SJSA1 (cell line): ENCODE measurements at regions not wholly inside any gene's neighbourhood (a gene's known extent, or its start where the extent isn't known, plus 50 kb on each side); places are given as distances from the start of the nearest gene placed in this dataset.
A peak's percentile ranks its signal among the peaks of the same experiment; 100 is the strongest.

Experiments
- DNase-seq, 2 experiments: peaks; one replicate each; pipeline ENCODE4 v3.0.0-alpha.2; 2015 to 2020; ENCODE audit warnings: low spot score in 2 of 2, low read depth in 1 of 2
- H3K27ac ChIP-seq: fragments of 250-450 bp; sonication (Bioruptor Pico); 2 replicates; pipeline ENCODE4 v1.5.1; 2020; ENCODE audit warnings: mild to moderate bottlenecking, moderate library complexity
- H3K27me3 ChIP-seq: fragments of 250-450 bp; sonication (Bioruptor Pico); replicated peaks from 2 replicates; pipeline ENCODE4 v1.5.1; 2020; ENCODE audit warnings: mild to moderate bottlenecking, moderate library complexity
- H3K36me3 ChIP-seq: fragments of 250-450 bp; sonication (Bioruptor Pico); 2 replicates; pipeline ENCODE4 v1.5.1; 2020; ENCODE audit warnings: mild to moderate bottlenecking
- H3K4me1 ChIP-seq: fragments of 250-450 bp; sonication (Bioruptor Pico); replicated peaks from 2 replicates; pipeline ENCODE4 v1.6.1; 2021; ENCODE audit warnings: mild to moderate bottlenecking
- H3K4me3 ChIP-seq: fragments of 250-450 bp; sonication (Bioruptor Pico); 2 replicates; pipeline ENCODE4 v1.5.1; 2020; ENCODE audit warnings: mild to moderate bottlenecking
- H3K9me3 ChIP-seq: fragments of 250-450 bp; sonication (Bioruptor Pico); replicated peaks from 2 replicates; pipeline ENCODE4 v1.5.1; 2020; ENCODE audit warnings: mild to moderate bottlenecking

- no peak overlapping the region for H3K27ac ChIP-seq
Measured at GRCh38 chr15:62953496-62954045, 89.0 kb upstream of the TPM1 start.

GRCh38 chr15:62957130-62957529, 85.4 kb upstream of the TPM1 start:
- Histone ChIP-seq H3K27ac (0 out of 2 replicates have a peak overlapping the region, but pooled peaks have one; percentile 1), H3K27me3 (no peaks in the 10 kb centered on the region), H3K36me3 (no peaks in the 10 kb centered on the region), H3K9me3 (no peaks in the 10 kb centered on the region), H3K4me1 (peaks cover 19% of the 10 kb centered on the region), H3K4me3 (no peak overlapping the region)
- DNase-seq: peak in 1 of 2 experiments; percentile 26

More at GRCh38 chr15:62953496-62954045, 89.0 kb upstream of the TPM1 start:
- H3K27me3 ChIP-seq: no peaks in the 10 kb centered on the region
- H3K9me3 ChIP-seq: no peaks in the 10 kb centered on the region
- no peak overlapping the region for H3K4me3 ChIP-seq
- no peaks in the 10 kb centered on the region for H3K36me3 ChIP-seq
- H3K4me1 ChIP-seq: peaks cover 18% of the 10 kb centered on the region
- no peak for DNase-seq

- no peaks in the 10 kb centered on the region for H3K36me3 ChIP-seq
- H3K27ac ChIP-seq: no peak overlapping the region
- no peak overlapping the region for H3K4me3 ChIP-seq
- no peaks in the 10 kb centered on the region for H3K27me3 ChIP-seq
- DNase-seq: no peak
- H3K4me1 ChIP-seq: peaks cover 19% of the 10 kb centered on the region
- H3K9me3 ChIP-seq: no peaks in the 10 kb centered on the region
Measured at GRCh38 chr15:62958528-62959363, 83.8 kb upstream of the TPM1 start.

GRCh38 chr15:62961134-62961533, 81.4 kb upstream of the TPM1 start:
- no peaks in the 10 kb centered on the region for H3K9me3 ChIP-seq
- peaks cover 29% of the 10 kb centered on the region for H3K4me1 ChIP-seq
- H3K4me3 ChIP-seq: no peak overlapping the region
- DNase-seq: no peak
- no peaks in the 10 kb centered on the region for H3K36me3 ChIP-seq
- H3K27ac ChIP-seq: no peak overlapping the region
- H3K27me3 ChIP-seq: no peaks in the 10 kb centered on the region

GRCh38 chr15:62962101-62962995, 80.2 kb upstream of the TPM1 start:
- H3K4me3 ChIP-seq: no peak overlapping the region
- DNase-seq: no peak
- no peaks in the 10 kb centered on the region for H3K27me3 ChIP-seq
- H3K36me3 ChIP-seq: no peaks in the 10 kb centered on the region
- peaks cover 21% of the 10 kb centered on the region for H3K4me1 ChIP-seq
- no peak overlapping the region for H3K27ac ChIP-seq
- H3K9me3 ChIP-seq: no peaks in the 10 kb centered on the region

- Histone ChIP-seq H3K4me1 (peaks cover 9% of the 10 kb centered on the region), H3K27me3 (no peaks in the 10 kb centered on the region), H3K9me3 (no peaks in the 10 kb centered on the region), H3K27ac (no peak overlapping the region), H3K4me3 (no peak overlapping the region), H3K36me3 (no peaks in the 10 kb centered on the region)
- DNase-seq: peak in 1 of 2 experiments; percentile 32
Measured at GRCh38 chr15:62964251-62964650, 78.3 kb upstream of the TPM1 start.

- no peaks in the 10 kb centered on the region for H3K27me3 ChIP-seq
- no peaks in the 10 kb centered on the region for H3K36me3 ChIP-seq
- H3K9me3 ChIP-seq: no peaks in the 10 kb centered on the region
- H3K4me3 ChIP-seq: no peak overlapping the region
- H3K4me1 ChIP-seq: peaks cover 9% of the 10 kb centered on the region
- no peak overlapping the region for H3K27ac ChIP-seq
- DNase-seq: no peak
Measured at GRCh38 chr15:62966294-62967078, 76.1 kb upstream of the TPM1 start.

GRCh38 chr15:62968699-62969098, 73.8 kb upstream of the TPM1 start:
- H3K4me3 ChIP-seq: no peak overlapping the region
- DNase-seq: no peak
- H3K4me1 ChIP-seq: peaks cover 9% of the 10 kb centered on the region
- no peaks in the 10 kb centered on the region for H3K27me3 ChIP-seq
- H3K36me3 ChIP-seq: no peaks in the 10 kb centered on the region
- H3K9me3 ChIP-seq: no peaks in the 10 kb centered on the region
- H3K27ac ChIP-seq: no peak overlapping the region

- H3K27ac ChIP-seq: no peak overlapping the region
- H3K9me3 ChIP-seq: no peaks in the 10 kb centered on the region
- no peak for DNase-seq
- no peaks in the 10 kb centered on the region for H3K27me3 ChIP-seq
- H3K4me1 ChIP-seq: peaks cover 5% of the 10 kb centered on the region
- H3K36me3 ChIP-seq: no peaks in the 10 kb centered on the region
- H3K4me3 ChIP-seq: no peak overlapping the region
Measured at GRCh38 chr15:62969442-62970089, 73.0 kb upstream of the TPM1 start.

- no peak overlapping the region for H3K27ac ChIP-seq
- no peak for DNase-seq
- peaks cover 18% of the 10 kb centered on the region for H3K4me1 ChIP-seq
- H3K27me3 ChIP-seq: no peaks in the 10 kb centered on the region
- no peaks in the 10 kb centered on the region for H3K9me3 ChIP-seq
- H3K36me3 ChIP-seq: no peaks in the 10 kb centered on the region
- H3K4me3 ChIP-seq: no peak overlapping the region
Measured at GRCh38 chr15:62972814-62973213, 69.7 kb upstream of the TPM1 start.

GRCh38 chr15:62975515-62975914, 67.0 kb upstream of the TPM1 start:
- Histone ChIP-seq H3K36me3 (no peaks in the 10 kb centered on the region), H3K9me3 (no peaks in the 10 kb centered on the region), H3K4me1 (peaks cover 27% of the 10 kb centered on the region), H3K4me3 (no peak overlapping the region), H3K27ac (peak overlapping the region; percentile 17), H3K27me3 (no peaks in the 10 kb centered on the region)
- DNase-seq: no peak

GRCh38 chr15:62976301-62976881, 66.2 kb upstream of the TPM1 start:
- no peaks in the 10 kb centered on the region for H3K36me3 ChIP-seq

More at GRCh38 chr15:62976301-62976881, 66.2 kb upstream of the TPM1 start:
- DNase-seq: peak; percentile 54 to 73
- H3K4me3 ChIP-seq: no peak overlapping the region
- peak overlapping the region; percentile 62 for H3K27ac ChIP-seq
- H3K27me3 ChIP-seq: no peaks in the 10 kb centered on the region
- H3K4me1 ChIP-seq: peaks cover 27% of the 10 kb centered on the region
- no peaks in the 10 kb centered on the region for H3K9me3 ChIP-seq
